HG02798 (cell line): ENCODE measurements at regions not wholly inside any gene's neighbourhood (a gene's known extent, or its start where the extent isn't known, plus 50 kb on each side); places are given as distances from the start of the nearest gene placed in this dataset.

Experiments used
- ATAC-seq: cut with Tn5 transposase; IDR thresholded peaks from one replicate; pipeline ENCODE4 v1.9.1; 2021; ENCODE audit warnings: mild to moderate bottlenecking; ENCODE audit not compliant: unreplicated experiment, poor library complexity

DNA sequence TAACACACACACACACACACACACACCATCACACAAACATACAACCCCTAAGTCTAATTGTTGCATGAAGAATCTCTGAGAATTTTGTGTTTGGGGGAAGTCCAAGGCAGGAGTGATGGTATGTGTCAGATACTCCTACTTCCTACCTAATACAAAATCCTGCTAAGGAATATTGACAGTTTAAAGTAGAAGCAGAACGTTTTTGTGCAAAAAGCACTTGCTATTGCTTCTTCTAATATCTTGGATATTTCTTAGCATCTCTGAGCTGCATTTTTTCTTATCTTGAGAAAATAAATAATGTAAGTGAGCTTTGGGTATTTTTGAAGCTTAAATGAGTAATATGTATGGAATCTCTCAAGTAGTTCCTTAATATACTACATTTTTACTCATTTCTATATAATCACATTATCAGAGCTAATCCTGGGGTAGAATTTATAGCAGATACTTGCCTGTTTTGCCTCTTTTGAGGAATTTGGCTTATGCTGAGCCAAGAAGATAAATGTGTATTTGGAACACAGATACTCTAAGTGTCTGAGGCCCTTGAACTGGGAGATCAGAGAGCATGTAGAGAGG is 212.3 kb downstream of the DKK1 start:
- ATAC-seq = no peak

DNA sequence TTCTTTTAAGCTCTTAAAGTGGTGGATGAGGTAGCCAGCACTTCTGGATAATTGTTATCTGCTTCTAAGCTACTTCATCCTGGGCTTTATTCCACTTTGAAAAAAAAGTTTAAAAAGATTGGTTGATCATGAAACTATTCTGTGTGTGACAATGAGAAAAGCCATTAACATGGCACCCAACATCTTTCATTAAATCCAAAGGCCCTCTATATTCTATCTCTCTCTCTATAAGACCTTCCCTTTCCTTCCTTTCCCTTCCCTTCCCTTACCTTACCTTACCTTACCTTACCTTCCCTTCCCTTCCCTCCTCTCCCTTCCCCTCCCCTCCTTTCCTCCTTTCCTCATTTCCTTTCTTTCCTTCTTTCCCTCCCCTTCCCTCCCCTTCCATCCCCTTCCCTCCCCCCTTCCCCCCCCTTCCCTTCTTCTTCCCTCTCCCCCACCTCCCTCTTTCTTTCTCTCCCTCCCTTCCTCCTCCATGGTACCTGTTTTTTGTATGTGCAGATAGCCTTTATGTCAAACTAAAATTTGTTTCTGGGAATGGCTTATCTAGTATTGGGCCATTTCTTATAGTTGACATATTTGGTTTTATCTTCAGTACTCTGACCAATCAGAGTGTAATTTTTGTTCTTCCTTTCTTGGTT is 218.7 kb downstream of the DKK1 start:
- no peak for ATAC-seq

DNA sequence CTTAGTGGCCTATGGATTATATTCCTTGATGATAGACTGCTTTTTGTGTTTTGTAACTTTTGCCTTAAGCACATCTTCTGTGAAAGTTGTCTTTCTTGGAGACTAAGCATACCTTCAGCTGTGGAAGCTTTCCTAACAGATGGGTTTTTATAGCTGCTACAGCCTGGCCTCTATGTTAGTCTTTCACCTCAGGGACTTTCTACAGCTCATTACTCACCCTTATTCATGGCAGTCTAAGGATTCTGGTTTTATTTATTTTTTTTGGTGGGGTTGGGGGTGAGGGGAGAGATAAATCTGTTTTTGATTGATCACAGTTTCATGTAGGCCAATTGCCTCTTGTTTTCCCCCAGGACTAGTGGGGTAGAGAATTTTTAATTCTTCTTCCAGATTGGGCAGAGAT is 219.9 kb downstream of the DKK1 start:
- ATAC-seq = no peak

DNA sequence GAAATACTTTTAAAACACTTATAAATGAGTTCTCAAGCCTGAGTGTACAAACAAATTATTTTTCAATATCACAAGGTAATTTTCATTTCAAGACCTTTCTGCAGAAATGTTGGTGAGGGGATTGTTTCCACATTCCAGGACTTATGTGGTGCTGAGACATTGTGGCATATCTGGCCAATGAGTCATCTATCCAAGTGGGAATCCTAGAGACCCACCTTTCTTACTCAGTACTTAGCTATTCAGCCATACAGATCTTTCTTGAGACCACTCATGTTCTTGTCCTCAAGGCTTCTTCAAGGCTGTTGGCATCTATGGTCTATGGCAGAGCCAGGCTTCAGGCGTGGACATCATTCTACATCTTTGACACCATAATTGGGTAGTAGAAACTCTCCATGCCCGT is 225.4 kb downstream of the DKK1 start:
- ATAC-seq = no peak

GRCh38 chr10:52540479-52540984 is 226.5 kb downstream of the DKK1 start:
- no peak for ATAC-seq

DNA sequence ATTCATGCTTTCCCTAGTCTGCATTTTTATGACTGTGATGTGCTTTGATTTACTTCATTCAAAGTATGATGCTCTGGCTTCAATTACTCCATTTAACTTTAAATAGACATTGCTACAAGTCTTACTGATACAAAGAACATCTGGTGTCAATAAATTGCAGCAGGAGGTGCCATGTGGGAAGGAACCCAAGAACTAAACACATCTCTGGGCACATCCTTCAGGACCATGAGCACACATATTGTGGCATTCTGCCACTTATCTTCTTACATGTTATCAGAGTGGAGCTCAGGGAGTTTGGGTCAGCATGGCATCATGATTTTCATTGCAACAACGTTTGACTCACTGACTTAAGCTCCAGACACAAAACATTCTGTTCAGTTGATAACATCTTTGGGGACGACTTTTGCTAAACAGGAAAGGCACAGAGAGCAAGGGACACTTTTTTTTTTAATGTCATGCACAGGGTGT is 227.0 kb downstream of the DKK1 start:
- ATAC-seq = no peak

- no peak for ATAC-seq
Observed at GRCh38 chr10:52542906-52543305, 228.8 kb downstream of the DKK1 start.

DNA sequence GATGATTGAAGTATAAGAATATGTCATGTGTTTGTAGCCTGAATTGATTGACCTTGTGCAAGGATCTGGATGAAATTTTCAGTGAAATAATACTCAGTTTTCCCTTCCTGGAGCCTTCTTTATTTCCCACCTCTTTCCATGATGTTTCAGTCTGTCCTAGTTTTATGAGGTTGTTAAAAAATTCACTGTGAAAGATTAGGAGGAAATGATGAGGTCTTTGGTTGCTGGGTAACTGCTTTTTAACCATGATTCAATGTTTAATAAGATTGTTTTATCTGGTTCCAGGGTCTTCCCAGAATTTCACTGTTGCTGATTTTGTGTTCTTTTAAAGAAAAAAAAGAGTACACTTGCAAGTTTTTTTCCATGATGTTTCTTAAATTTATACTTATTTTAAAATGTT is 221.5 kb downstream of the MBL2 start:
- ATAC-seq = no peak

GRCh38 chr10:52558090-52558489 is 214.5 kb downstream of the MBL2 start:
- no peak for ATAC-seq

DNA sequence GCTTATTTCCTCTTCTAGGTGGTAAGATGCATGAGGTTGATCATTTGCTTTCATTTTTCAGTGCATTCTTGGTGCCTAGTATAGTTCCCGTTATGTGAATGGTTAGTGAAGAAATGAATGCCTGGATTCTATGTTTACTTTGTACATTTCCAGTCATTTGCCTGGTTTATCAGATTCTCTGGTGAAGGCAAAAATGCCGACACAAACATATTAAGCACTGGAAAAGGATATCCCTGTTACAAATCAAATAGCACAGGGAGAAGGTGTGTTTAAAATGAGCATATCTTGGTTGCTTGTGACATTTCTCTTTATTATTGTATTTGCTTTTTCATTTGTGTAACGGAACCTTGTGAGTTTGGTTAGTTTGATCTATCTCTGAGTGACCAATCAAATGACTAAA is 211.3 kb downstream of the MBL2 start:
- no peak for ATAC-seq

DNA sequence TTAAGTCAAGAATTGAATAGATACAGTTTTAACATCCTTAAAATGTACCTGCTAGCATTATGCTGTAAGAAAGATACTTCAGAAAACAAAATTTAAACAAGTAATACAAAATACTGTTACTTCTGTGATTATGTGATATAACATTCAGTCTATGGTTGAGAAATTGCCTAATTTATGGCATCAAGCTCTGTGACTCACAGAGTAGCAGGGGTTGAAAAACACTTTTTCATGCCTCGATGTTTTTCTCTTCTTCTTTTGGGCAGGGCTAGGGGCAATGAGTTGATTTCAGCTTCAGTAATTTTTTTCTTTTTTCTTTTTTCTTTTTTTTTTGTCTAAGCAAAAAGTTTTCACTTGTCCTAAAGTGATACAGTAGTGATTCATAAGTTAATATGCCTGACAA is 209.2 kb downstream of the MBL2 start:
- no peak for ATAC-seq

DNA sequence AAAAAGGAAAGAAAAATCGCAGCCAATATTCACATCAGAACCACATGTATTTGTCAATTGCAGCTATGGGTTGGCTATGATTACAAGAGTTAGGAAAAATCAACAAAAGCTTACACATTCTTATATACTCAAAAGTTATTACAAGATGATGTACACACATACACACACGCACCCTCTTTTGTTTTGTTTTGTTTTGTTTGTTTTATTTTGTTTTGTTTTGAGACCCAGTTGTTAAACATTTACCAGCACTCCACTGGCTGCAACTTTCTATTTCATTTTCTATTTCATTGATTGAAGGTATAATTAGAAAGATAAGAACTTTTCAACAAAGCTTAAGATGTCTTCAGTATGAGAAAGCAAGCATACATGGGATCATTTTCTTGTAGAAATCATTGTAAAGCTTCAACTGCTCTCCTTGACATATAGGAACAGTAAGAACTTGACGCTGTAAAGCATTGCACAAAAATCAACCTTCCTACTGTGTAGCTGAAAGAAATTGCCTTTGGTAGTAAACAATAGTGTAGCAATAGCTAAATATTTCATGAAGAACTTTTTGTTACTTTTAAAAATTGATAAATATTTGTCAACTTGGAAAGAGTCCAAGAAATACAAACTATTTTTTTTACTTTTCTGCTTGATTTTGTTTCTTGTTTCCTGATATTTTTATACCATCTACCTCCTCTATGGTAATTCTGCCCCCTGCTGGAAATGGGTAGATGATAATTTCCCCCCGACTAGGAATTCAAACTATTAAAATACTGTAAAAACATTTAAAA is 205.9 kb downstream of the MBL2 start:
- no peak for ATAC-seq

- no peak for ATAC-seq
Observed at GRCh38 chr10:52567247-52567580, 205.4 kb downstream of the MBL2 start.

GRCh38 chr10:52568309-52568708 is 204.3 kb downstream of the MBL2 start:
- ATAC-seq = no peak

GRCh38 chr10:52570490-52570889 is 202.1 kb downstream of the MBL2 start:
- no peak for ATAC-seq

- no peak for ATAC-seq
Observed at GRCh38 chr10:52571018-52571417, 201.6 kb downstream of the MBL2 start.

DNA sequence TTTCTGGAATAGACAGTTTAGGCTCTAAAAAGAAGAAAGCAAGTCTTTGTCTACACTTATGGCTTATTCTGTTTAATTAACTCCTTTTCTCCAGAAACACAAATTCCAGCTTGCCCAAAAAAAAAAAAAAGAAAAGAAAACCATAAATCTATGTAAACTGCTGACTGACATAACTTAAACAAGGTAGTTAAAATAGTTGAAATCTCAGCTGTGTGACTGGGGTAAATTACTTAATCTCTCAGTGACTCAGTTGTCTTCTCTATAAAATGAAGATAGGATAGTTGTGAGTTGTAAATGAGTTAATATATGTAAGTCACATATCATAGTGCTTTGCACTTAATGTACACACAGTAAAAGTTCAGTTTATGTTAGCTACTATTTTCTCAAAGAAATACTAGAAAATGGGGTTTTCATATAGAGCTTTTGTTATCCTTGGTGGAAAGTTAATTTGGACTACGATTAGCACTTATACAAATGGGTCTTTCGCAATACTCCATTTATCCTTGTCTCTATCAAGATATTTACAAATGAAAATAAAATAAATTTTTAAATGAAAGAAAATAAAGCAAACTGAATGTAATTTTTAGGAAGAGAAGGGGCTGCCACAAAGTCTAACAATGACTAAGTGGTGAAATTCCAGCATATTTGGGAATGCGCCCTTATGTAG is 200.9 kb downstream of the MBL2 start:
- ATAC-seq = no peak

DNA sequence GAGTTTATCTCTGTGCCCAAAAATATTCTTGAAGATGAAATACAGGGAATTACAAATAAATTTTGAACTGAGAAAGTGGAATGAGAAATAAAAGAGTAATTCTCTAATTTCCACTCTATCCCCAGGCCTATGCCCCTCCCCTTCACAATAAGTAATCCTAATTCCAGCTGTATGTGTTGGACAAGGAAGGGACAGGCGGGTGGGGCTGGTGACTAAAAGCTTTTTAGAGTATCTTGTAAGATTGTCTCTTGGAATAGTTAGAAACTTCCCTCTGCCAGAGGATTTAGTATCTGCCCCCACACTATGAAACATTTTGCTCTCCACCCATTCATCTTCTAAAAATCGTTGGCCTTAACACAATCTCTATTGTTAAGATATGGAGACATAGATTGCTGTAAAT is 199.2 kb downstream of the MBL2 start:
- ATAC-seq = no peak

DNA sequence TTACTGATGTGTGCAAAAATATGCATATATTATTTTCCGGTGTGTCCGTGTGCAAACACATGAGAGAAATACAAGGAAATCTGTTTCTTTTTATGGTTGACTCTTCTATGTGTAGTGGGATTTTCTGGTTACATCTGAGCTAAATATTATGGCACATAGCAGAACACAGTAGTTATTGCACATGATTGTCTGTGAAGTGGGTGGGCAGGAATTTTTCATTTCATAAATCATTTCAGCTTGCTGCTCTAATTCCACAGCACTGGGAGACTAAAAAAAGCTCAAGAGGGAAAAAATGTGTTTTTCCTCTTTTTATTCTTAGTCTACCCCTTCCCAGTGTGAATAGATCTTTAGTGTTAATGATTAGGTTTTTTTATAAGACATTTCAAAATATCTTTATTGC is 197.9 kb downstream of the MBL2 start:
- no peak for ATAC-seq

DNA sequence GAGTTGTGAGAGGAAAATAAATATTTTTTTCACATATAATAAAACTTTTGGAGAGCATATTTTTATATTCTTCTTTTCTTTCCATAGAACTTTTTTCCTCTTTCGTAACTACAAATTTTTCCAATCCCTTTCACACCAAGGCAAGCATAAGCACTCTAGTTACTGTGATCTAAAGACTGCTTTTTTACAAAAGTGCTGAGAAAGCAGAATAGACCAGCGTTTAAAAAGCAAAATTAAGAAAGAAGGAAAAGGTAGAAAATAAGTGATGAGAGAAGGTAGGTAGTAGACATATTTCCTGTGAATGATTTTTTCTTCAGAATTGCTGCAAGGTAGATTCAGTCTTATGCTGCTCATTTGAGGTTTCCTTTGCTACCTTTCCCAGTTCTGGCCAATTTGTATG is 195.5 kb downstream of the MBL2 start:
- no peak for ATAC-seq

- ATAC-seq = no peak
Observed at GRCh38 chr10:52578871-52579405, 193.6 kb downstream of the MBL2 start.
